BE2C (cell line): ENCODE measurements at regions not wholly inside any gene's neighbourhood (a gene's known extent, or its start where the extent isn't known, plus 50 kb on each side); places are given as distances from the start of the nearest gene placed in this dataset.

ENCODE experiments used
- DNase-seq: peaks from one replicate; pipeline ENCODE4 v3.0.0-alpha.2; 2020
- H3K27me3 ChIP-seq: fragments of 250-450 bp; sonication (Bioruptor Pico); 2 replicates; pipeline ENCODE4 v1.5.1; 2020; ENCODE audit warnings: mild to moderate bottlenecking
- H3K36me3 ChIP-seq: fragments of 250-450 bp; sonication (Bioruptor Pico); 2 replicates; pipeline ENCODE4 v1.5.1; 2020; ENCODE audit warnings: mild to moderate bottlenecking
- H3K4me1 ChIP-seq: fragments of 250-450 bp; sonication (Bioruptor Pico); 2 replicates; pipeline ENCODE4 v1.5.1; 2020
- H3K4me3 ChIP-seq: 2 replicates; pipeline ENCODE4 v1.5.1; 2011; ENCODE audit warnings: low read depth, low read length
- H3K9me3 ChIP-seq: fragments of 250-450 bp; sonication (Bioruptor Pico); 2 replicates; pipeline ENCODE4 v1.5.1; 2020
- TF ChIP-seq, protein P1 (sequence below): IDR thresholded peaks from 2 replicates; pipeline ENCODE4 v1.5.1; 2012; ENCODE audit warnings: mild to moderate bottlenecking, low read depth, low read length

DNA sequence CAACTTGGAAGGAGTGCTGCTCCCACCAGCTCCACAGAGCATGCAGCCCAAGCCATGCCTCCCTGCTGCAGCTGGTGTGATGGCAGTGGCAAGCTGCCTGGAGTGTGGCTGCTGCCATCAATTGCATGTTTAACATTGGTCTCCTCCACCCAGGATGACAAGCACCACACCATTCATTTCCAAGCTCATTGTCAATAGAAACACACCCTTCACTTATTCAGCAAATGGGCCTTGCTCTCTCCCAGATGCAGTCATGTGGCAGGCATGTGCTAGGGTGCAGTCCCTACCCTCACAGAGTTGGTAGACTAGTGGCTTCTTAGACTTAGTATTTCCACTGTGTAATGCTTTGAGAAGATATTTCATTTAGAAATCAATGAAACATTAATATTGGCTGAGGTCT lies 70.8 kb upstream of the FGF14 start:
- Histone ChIP-seq H3K4me3 (no peak overlapping the region), H3K4me1 (no peaks in the 10 kb centered on the region), H3K9me3 (no peaks in the 10 kb centered on the region), H3K36me3 (no peaks in the 10 kb centered on the region), H3K27me3 (no peaks in the 10 kb centered on the region)
- TF ChIP-seq, protein P1, sequence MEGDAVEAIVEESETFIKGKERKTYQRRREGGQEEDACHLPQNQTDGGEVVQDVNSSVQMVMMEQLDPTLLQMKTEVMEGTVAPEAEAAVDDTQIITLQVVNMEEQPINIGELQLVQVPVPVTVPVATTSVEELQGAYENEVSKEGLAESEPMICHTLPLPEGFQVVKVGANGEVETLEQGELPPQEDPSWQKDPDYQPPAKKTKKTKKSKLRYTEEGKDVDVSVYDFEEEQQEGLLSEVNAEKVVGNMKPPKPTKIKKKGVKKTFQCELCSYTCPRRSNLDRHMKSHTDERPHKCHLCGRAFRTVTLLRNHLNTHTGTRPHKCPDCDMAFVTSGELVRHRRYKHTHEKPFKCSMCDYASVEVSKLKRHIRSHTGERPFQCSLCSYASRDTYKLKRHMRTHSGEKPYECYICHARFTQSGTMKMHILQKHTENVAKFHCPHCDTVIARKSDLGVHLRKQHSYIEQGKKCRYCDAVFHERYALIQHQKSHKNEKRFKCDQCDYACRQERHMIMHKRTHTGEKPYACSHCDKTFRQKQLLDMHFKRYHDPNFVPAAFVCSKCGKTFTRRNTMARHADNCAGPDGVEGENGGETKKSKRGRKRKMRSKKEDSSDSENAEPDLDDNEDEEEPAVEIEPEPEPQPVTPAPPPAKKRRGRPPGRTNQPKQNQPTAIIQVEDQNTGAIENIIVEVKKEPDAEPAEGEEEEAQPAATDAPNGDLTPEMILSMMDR: no peak
- no peak for DNase-seq

DNA sequence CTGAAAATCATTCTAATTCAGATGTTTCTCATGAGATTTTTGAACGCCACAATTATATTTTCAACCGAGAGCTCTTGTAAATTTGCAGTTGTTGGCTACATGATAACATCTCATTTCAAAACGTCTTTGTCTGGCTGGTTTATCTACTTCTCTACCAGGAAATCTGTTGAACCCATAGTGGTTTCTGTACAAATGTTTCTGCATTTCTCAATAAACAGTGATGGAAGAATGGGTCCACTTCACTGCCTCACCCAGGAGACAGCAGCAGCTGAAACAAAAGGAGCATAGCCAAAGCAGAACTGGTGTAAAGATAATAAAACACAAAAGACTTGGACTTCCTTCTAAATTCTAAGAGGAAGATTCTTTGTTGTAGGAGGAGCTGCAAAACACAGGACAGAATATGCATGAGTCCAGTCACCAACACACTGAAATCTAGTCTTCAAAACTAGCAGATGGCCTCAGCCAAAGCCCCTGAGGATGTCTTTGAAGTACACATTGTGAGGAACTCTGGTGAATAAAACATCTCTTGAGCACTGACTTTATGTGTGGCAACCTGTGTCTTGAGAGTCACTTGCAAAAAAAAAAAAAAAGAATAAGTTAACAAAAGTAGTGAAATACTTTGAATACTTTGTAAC lies 68.6 kb upstream of the FGF14 start:
- Histone ChIP-seq H3K27me3 (no peaks in the 10 kb centered on the region), H3K9me3 (no peaks in the 10 kb centered on the region), H3K4me3 (no peak overlapping the region), H3K36me3 (no peaks in the 10 kb centered on the region), H3K4me1 (no peaks in the 10 kb centered on the region)
- DNase-seq: no peak
- TF ChIP-seq, protein P1: no peak

DNA sequence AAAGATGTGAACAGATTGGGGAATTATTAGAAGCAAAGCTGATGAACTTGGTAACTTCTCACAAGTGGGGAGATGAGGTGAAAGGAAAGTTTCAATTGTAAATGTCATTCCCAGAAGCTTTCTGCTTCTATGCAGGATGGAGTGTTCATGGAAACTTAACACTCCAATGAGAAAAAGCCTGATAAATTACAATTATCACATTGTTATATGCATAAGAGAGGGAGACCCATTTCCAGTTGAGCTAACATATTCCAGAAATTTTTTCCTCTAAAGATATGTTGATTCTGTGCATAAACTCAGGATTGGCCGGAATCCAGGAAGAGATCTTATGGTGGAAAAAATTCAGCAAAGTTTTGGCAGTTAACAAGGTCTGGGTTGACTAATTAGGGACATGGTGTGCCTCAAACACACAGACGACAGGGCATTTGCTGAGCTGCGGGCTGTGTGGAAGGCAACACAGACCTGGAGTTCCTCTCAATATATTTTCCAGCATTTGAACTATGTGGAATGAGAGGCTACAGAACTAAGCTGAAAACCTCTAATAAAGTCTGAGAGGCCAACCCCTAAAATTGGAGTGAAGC lies 64.9 kb upstream of the FGF14 start:
- TF ChIP-seq, protein P1: no peak

DNA sequence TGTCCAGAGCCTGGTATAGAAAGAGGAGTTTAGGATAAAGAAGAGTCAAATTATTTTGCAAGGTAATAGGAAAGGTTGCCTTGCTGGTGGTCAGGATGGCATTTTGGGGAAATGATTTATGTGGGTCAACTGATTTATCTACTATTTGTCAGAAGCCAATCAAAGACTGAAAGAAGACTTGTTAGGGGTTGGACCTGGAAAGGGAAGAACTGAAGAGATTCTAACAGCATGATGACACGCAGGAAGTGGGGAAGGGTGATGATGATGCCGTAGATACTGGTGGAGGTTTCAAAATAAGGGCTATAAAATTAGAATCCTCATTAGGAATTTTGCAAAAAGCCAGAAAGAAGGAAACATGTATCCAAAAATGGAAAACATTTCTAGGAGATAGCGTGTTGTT lies 60.7 kb upstream of the FGF14 start:
- Histone ChIP-seq H3K27me3 (no peaks in the 10 kb centered on the region), H3K9me3 (no peaks in the 10 kb centered on the region), H3K36me3 (no peaks in the 10 kb centered on the region), H3K4me1 (no peaks in the 10 kb centered on the region), H3K4me3 (no peak overlapping the region)
- DNase-seq: no peak
- TF ChIP-seq, protein P1: no peak

More for the DNA sequence above, 64.9 kb upstream of the FGF14 start:
- no peak for DNase-seq
- no peaks in the 10 kb centered on the region for H3K4me1 ChIP-seq
- H3K36me3 ChIP-seq: no peaks in the 10 kb centered on the region
- H3K27me3 ChIP-seq: no peaks in the 10 kb centered on the region
- no peaks in the 10 kb centered on the region for H3K9me3 ChIP-seq
- no peak overlapping the region for H3K4me3 ChIP-seq

DNA sequence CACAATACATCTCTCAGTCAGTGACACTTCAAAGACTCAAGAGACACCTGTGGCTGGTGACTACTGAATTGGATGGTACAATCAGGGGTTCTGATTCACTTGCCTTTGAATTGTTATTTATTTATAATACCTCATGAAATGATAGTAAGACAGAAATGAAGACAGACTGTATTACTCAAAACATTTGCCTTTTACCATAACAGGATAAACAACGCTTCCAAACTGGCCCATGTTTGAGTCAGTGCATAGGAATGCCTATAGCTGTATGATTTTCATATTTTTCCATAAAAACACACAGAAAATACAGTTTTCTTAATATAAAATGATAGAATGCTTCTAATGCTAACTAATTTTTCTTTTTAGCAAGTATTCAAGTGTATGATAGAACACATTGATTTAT lies 59.5 kb upstream of the FGF14 start:
- Histone ChIP-seq H3K9me3 (no peaks in the 10 kb centered on the region), H3K4me1 (no peaks in the 10 kb centered on the region; the same call in 1 of the 2 replicates), H3K4me3 (no peak overlapping the region), H3K27me3 (no peaks in the 10 kb centered on the region), H3K36me3 (no peaks in the 10 kb centered on the region)
- no peak for DNase-seq
- TF ChIP-seq, protein P1: no peak

DNA sequence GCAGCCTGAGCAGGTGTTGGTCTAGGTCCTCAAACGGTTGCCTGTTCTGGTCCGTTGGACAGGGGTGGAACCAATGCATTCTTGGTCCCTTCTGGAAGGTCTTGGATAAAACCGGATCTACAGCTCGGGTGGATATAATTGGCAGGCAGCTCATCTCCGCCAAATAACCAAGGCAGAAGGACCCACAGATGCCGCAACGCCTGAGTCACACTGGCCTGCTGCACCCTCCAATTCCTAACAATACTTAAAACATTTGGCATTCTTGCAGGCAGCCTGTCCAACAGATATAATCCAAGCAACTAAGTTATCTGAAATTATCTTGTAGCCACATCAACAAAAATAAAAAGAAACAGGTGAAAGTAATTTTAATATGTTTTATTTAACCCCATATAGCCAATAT lies 59.0 kb upstream of the FGF14 start:
- no peaks in the 10 kb centered on the region for H3K9me3 ChIP-seq
- no peak overlapping the region for H3K4me3 ChIP-seq
- H3K4me1 ChIP-seq: no peaks in the 10 kb centered on the region; the same call in 1 of the 2 replicates
- DNase-seq: no peak
- H3K36me3 ChIP-seq: no peaks in the 10 kb centered on the region
- TF ChIP-seq, protein P1: no peak
- no peaks in the 10 kb centered on the region for H3K27me3 ChIP-seq
